ENCODE measurements at regions not wholly inside any gene's neighbourhood (a gene's known extent, or its start where the extent isn't known, plus 50 kb on each side); places are given as distances from the start of the nearest gene placed in this dataset.
A peak's percentile ranks its signal among the peaks of the same experiment; 100 is the strongest.

DNA sequence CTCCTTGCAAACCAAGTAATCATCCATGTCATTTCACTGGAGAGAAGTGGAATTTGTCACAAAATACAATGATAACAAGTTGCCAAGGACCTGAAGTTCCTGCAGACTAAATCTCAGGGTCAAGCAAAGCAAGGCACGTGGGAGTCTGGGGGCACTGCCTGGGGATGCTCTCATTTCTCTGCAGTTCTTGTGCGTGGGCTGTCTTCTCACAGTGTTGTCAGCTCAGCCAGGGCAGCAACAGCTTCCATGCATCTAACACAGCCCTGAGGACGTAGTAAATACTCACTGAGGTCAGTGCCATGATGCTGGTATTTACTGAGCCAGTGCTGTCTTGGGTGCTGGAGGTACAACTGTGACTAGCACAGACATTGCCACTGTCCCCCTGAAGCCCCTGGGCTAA lies 62.9 kb upstream of the CMKLR1 start:
- Histone ChIP-seq H3K36me3 (no peaks in the 10 kb centered on the region), H3K4me1 (0 out of 2 replicates have a peak, but pooled peaks cover 2% of the 10 kb centered on the region)

GRCh38 chr12:108400900-108401480 lies 61.9 kb upstream of the CMKLR1 start:
- 0 out of 2 replicates have a peak, but pooled peaks cover 2% of the 10 kb centered on the region for H3K4me1 ChIP-seq
- H3K27me3 ChIP-seq: no peaks in the 10 kb centered on the region
- H3K4me3 ChIP-seq (ENCODE audit: low read depth, low read length): no peak overlapping the region
- H3K36me3 ChIP-seq: no peaks in the 10 kb centered on the region
- no peaks in the 10 kb centered on the region for H3K9me3 ChIP-seq
- TF ChIP-seq, protein P1, sequence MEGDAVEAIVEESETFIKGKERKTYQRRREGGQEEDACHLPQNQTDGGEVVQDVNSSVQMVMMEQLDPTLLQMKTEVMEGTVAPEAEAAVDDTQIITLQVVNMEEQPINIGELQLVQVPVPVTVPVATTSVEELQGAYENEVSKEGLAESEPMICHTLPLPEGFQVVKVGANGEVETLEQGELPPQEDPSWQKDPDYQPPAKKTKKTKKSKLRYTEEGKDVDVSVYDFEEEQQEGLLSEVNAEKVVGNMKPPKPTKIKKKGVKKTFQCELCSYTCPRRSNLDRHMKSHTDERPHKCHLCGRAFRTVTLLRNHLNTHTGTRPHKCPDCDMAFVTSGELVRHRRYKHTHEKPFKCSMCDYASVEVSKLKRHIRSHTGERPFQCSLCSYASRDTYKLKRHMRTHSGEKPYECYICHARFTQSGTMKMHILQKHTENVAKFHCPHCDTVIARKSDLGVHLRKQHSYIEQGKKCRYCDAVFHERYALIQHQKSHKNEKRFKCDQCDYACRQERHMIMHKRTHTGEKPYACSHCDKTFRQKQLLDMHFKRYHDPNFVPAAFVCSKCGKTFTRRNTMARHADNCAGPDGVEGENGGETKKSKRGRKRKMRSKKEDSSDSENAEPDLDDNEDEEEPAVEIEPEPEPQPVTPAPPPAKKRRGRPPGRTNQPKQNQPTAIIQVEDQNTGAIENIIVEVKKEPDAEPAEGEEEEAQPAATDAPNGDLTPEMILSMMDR (IDR thresholded peaks at IDR 0.05; ENCODE audit: low read depth, low read length): no peak
- DNase-seq: no peak

More for the DNA sequence above, 62.9 kb upstream of the CMKLR1 start:
- H3K4me3 ChIP-seq (ENCODE audit: low read depth, low read length): no peak overlapping the region
- no peaks in the 10 kb centered on the region for H3K27me3 ChIP-seq
- no peak for DNase-seq
- H3K9me3 ChIP-seq: no peaks in the 10 kb centered on the region
- TF ChIP-seq, protein P1 (IDR thresholded peaks at IDR 0.05; ENCODE audit: low read depth, low read length): no peak

DNA sequence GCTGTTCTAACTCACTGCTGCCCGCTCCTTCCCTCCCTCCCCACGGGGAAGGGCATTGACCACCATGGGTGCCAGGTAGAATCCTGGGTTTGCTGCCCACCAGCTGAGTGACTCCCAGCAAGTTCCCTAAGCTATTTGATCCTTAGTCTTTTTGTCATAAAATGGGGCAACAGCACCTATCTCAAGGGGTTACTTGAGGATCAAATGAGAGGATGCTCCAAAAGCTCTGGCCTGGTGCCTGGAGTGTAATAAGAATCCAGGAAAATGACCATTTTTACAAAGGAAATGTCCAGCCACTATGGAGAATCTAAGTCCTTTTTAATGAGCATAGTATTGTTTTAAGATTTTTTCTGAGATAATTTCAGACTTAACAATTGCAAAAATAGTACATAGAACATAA lies 61.4 kb upstream of the CMKLR1 start:
- TF ChIP-seq, protein P1 (IDR thresholded peaks at IDR 0.05; ENCODE audit: low read depth, low read length): no peak
- no peak overlapping the region for H3K4me3 ChIP-seq (ENCODE audit: low read depth, low read length)
- no peak for DNase-seq
- H3K36me3 ChIP-seq: no peaks in the 10 kb centered on the region
- H3K4me1 ChIP-seq: 0 out of 2 replicates have a peak, but pooled peaks cover 2% of the 10 kb centered on the region
- no peaks in the 10 kb centered on the region for H3K9me3 ChIP-seq
- H3K27me3 ChIP-seq: no peaks in the 10 kb centered on the region

- Histone ChIP-seq H3K9me3 (no peaks in the 10 kb centered on the region), H3K27me3 (no peaks in the 10 kb centered on the region), H3K36me3 (no peaks in the 10 kb centered on the region), H3K4me1 (0 out of 2 replicates have a peak, but pooled peaks cover 2% of the 10 kb centered on the region), H3K4me3 (ENCODE audit: low read depth, low read length) (no peak overlapping the region)
- no peak for DNase-seq
- TF ChIP-seq, protein P1 (IDR thresholded peaks at IDR 0.05; ENCODE audit: low read depth, low read length): no peak
Measured at GRCh38 chr12:108400056-108400455, 60.9 kb upstream of the CMKLR1 start.

GRCh38 chr12:108399514-108399913 lies 60.4 kb upstream of the CMKLR1 start:
- TF ChIP-seq, protein P1 (IDR thresholded peaks at IDR 0.05; ENCODE audit: low read depth, low read length): no peak
- H3K36me3 ChIP-seq: no peaks in the 10 kb centered on the region
- 0 out of 2 replicates have a peak, but pooled peaks cover 2% of the 10 kb centered on the region for H3K4me1 ChIP-seq
- H3K4me3 ChIP-seq (ENCODE audit: low read depth, low read length): no peak overlapping the region
- no peak for DNase-seq
- H3K9me3 ChIP-seq: no peaks in the 10 kb centered on the region
- H3K27me3 ChIP-seq: no peaks in the 10 kb centered on the region

- H3K27me3 ChIP-seq: no peaks in the 10 kb centered on the region
- peak; percentile 42 for DNase-seq
- no peaks in the 10 kb centered on the region for H3K36me3 ChIP-seq
- H3K4me1 ChIP-seq: peaks cover 7% of the 10 kb centered on the region; the same call in 1 of the 2 replicates
- TF ChIP-seq, protein P1 (IDR thresholded peaks at IDR 0.05; ENCODE audit: low read depth, low read length): no peak
- no peaks in the 10 kb centered on the region for H3K9me3 ChIP-seq
- H3K4me3 ChIP-seq (ENCODE audit: low read depth, low read length): no peak overlapping the region
Measured at GRCh38 chr12:108394196-108394595, 55.1 kb upstream of the CMKLR1 start.
